ENCODE measurements at regions not wholly inside any gene's neighbourhood (a gene's known extent, or its start where the extent isn't known, plus 50 kb on each side); places are given as distances from the start of the nearest gene placed in this dataset.

- TF ChIP-seq TAF1 (IDR thresholded peaks at IDR 0.05; ENCODE audit: low read depth, low read length) (no peak), PAX5 (IDR thresholded peaks at IDR 0.05; ENCODE audit: insufficient read depth, low read length, severe bottlenecking) (no peak), POLR2AphosphoS5 (IDR thresholded peaks at IDR 0.05; ENCODE audit: low read depth, low read length) (no peak), POU2F2 (IDR thresholded peaks at IDR 0.05; ENCODE audit: low read depth, low read length) (no peak), POLR2A (IDR thresholded peaks at IDR 0.05; ENCODE audit: low read depth, low read length) (no peak), SPI1 (IDR thresholded peaks at IDR 0.05; ENCODE audit: low read depth, low read length) (no peak)
- FAIRE-seq (no peak), DNase-seq (ENCODE audit: insufficient read length, low spot score) (no peak)
Measured at GRCh38 chr20:39109933-39110818, 148.0 kb downstream of the DHX35 start.

- FAIRE-seq = no peak
- DNase-seq (ENCODE audit: insufficient read length, low spot score) = no peak
- TF ChIP-seq POLR2A (IDR thresholded peaks at IDR 0.05; ENCODE audit: low read depth, low read length) = no peak
- TF ChIP-seq POU2F2 (IDR thresholded peaks at IDR 0.05; ENCODE audit: low read depth, low read length) = no peak
- no peak for TF ChIP-seq SPI1 (IDR thresholded peaks at IDR 0.05; ENCODE audit: low read depth, low read length)
- TF ChIP-seq PAX5 (IDR thresholded peaks at IDR 0.05; ENCODE audit: insufficient read depth, low read length, severe bottlenecking) = no peak
- no peak for TF ChIP-seq TAF1 (IDR thresholded peaks at IDR 0.05; ENCODE audit: low read depth, low read length)
- no peak for TF ChIP-seq POLR2AphosphoS5 (IDR thresholded peaks at IDR 0.05; ENCODE audit: low read depth, low read length)
Measured at GRCh38 chr20:39108746-39109145, 146.6 kb downstream of the DHX35 start.

- FAIRE-seq (no peak), DNase-seq (ENCODE audit: insufficient read length, low spot score) (no peak)
- no peak for TF ChIP-seq POU2F2 (IDR thresholded peaks at IDR 0.05; ENCODE audit: low read depth, low read length)
Measured at GRCh38 chr20:39107741-39108140, 145.6 kb downstream of the DHX35 start.

GRCh38 chr20:39106791-39107190 is 144.6 kb downstream of the DHX35 start:
- FAIRE-seq = no peak
- TF ChIP-seq TAF1 (IDR thresholded peaks at IDR 0.05; ENCODE audit: low read depth, low read length) (no peak), POLR2AphosphoS5 (IDR thresholded peaks at IDR 0.05; ENCODE audit: low read depth, low read length) (no peak), SPI1 (IDR thresholded peaks at IDR 0.05; ENCODE audit: low read depth, low read length) (no peak), PAX5 (IDR thresholded peaks at IDR 0.05; ENCODE audit: insufficient read depth, low read length, severe bottlenecking) (no peak), POU2F2 (IDR thresholded peaks at IDR 0.05; ENCODE audit: low read depth, low read length) (no peak), POLR2A (IDR thresholded peaks at IDR 0.05; ENCODE audit: low read depth, low read length) (no peak)
- no peak for DNase-seq (ENCODE audit: insufficient read length, low spot score)

GRCh38 chr20:39105551-39105950 is 143.4 kb downstream of the DHX35 start:
- no peak for FAIRE-seq
- DNase-seq (ENCODE audit: insufficient read length, low spot score) = no peak
- TF ChIP-seq POLR2A (IDR thresholded peaks at IDR 0.05; ENCODE audit: low read depth, low read length) (no peak), SPI1 (IDR thresholded peaks at IDR 0.05; ENCODE audit: low read depth, low read length) (no peak), POLR2AphosphoS5 (IDR thresholded peaks at IDR 0.05; ENCODE audit: low read depth, low read length) (no peak), PAX5 (IDR thresholded peaks at IDR 0.05; ENCODE audit: insufficient read depth, low read length, severe bottlenecking) (no peak), POU2F2 (IDR thresholded peaks at IDR 0.05; ENCODE audit: low read depth, low read length) (no peak), TAF1 (IDR thresholded peaks at IDR 0.05; ENCODE audit: low read depth, low read length) (no peak)

GRCh38 chr20:39103732-39104131 is 141.6 kb downstream of the DHX35 start:
- TF ChIP-seq SPI1 (IDR thresholded peaks at IDR 0.05; ENCODE audit: low read depth, low read length) (no peak), POLR2A (IDR thresholded peaks at IDR 0.05; ENCODE audit: low read depth, low read length) (no peak), POU2F2 (IDR thresholded peaks at IDR 0.05; ENCODE audit: low read depth, low read length) (no peak), TAF1 (IDR thresholded peaks at IDR 0.05; ENCODE audit: low read depth, low read length) (no peak), POLR2AphosphoS5 (IDR thresholded peaks at IDR 0.05; ENCODE audit: low read depth, low read length) (no peak), PAX5 (IDR thresholded peaks at IDR 0.05; ENCODE audit: insufficient read depth, low read length, severe bottlenecking) (no peak)
- DNase-seq (ENCODE audit: insufficient read length, low spot score) (no peak), FAIRE-seq (no peak)

- DNase-seq (ENCODE audit: insufficient read length, low spot score) (no peak), FAIRE-seq (no peak)
- TF ChIP-seq SPI1 (IDR thresholded peaks at IDR 0.05; ENCODE audit: low read depth, low read length) (no peak), TAF1 (IDR thresholded peaks at IDR 0.05; ENCODE audit: low read depth, low read length) (no peak), PAX5 (IDR thresholded peaks at IDR 0.05; ENCODE audit: insufficient read depth, low read length, severe bottlenecking) (no peak), POLR2A (IDR thresholded peaks at IDR 0.05; ENCODE audit: low read depth, low read length) (no peak), POU2F2 (IDR thresholded peaks at IDR 0.05; ENCODE audit: low read depth, low read length) (no peak), POLR2AphosphoS5 (IDR thresholded peaks at IDR 0.05; ENCODE audit: low read depth, low read length) (no peak)
Measured at GRCh38 chr20:39103305-39103704, 141.2 kb downstream of the DHX35 start.

- TF ChIP-seq SPI1 (IDR thresholded peaks at IDR 0.05; ENCODE audit: low read depth, low read length) (no peak), PAX5 (IDR thresholded peaks at IDR 0.05; ENCODE audit: insufficient read depth, low read length, severe bottlenecking) (no peak), POLR2AphosphoS5 (IDR thresholded peaks at IDR 0.05; ENCODE audit: low read depth, low read length) (no peak), TAF1 (IDR thresholded peaks at IDR 0.05; ENCODE audit: low read depth, low read length) (no peak), POU2F2 (IDR thresholded peaks at IDR 0.05; ENCODE audit: low read depth, low read length) (no peak), POLR2A (IDR thresholded peaks at IDR 0.05; ENCODE audit: low read depth, low read length) (no peak)
- no peak for DNase-seq (ENCODE audit: insufficient read length, low spot score)
- FAIRE-seq = no peak
Measured at GRCh38 chr20:39101895-39102294, 139.8 kb downstream of the DHX35 start.

- FAIRE-seq = no peak
- TF ChIP-seq POLR2A (IDR thresholded peaks at IDR 0.05; ENCODE audit: low read depth, low read length) = no peak
- TF ChIP-seq TAF1 (IDR thresholded peaks at IDR 0.05; ENCODE audit: low read depth, low read length) = no peak
- no peak for TF ChIP-seq SPI1 (IDR thresholded peaks at IDR 0.05; ENCODE audit: low read depth, low read length)
- no peak for TF ChIP-seq POU2F2 (IDR thresholded peaks at IDR 0.05; ENCODE audit: low read depth, low read length)
- no peak for TF ChIP-seq POLR2AphosphoS5 (IDR thresholded peaks at IDR 0.05; ENCODE audit: low read depth, low read length)
- no peak for TF ChIP-seq PAX5 (IDR thresholded peaks at IDR 0.05; ENCODE audit: insufficient read depth, low read length, severe bottlenecking)
- DNase-seq (ENCODE audit: insufficient read length, low spot score) = no peak
Measured at GRCh38 chr20:39100691-39101090, 138.5 kb downstream of the DHX35 start.

Measured in GM12891 (cell line).